GM21723 (cell line): ENCODE measurements at regions not wholly inside any gene's neighbourhood (a gene's known extent, or its start where the extent isn't known, plus 50 kb on each side); places are given as distances from the start of the nearest gene placed in this dataset.
A peak's percentile ranks its signal among the peaks of the same experiment; 100 is the strongest.

Experiments used
- ATAC-seq: cut with Tn5 transposase; IDR thresholded peaks from one replicate; pipeline ENCODE4 v1.9.1; 2021; ENCODE audit warnings: mild to moderate bottlenecking, moderate library complexity; ENCODE audit not compliant: unreplicated experiment

- no peak for ATAC-seq
Observed at GRCh38 chr18:47490882-47491281, 239.4 kb upstream of the SKOR2 start.

GRCh38 chr18:47485221-47485797 is 233.8 kb upstream of the SKOR2 start:
- ATAC-seq: no peak

- no peak for ATAC-seq
Observed at GRCh38 chr18:47484068-47484467, 232.6 kb upstream of the SKOR2 start.

- no peak for ATAC-seq
Observed at GRCh38 chr18:47480166-47480565, 228.7 kb upstream of the SKOR2 start.

GRCh38 chr18:47471784-47472183 is 220.3 kb upstream of the SKOR2 start:
- no peak for ATAC-seq

- ATAC-seq: no peak
Observed at GRCh38 chr18:47470941-47471340, 219.5 kb upstream of the SKOR2 start.

GRCh38 chr18:47469576-47469975 is 218.1 kb upstream of the SKOR2 start:
- no peak for ATAC-seq

GRCh38 chr18:47461977-47462376 is 210.5 kb upstream of the SKOR2 start:
- no peak for ATAC-seq

- no peak for ATAC-seq
Observed at GRCh38 chr18:47461406-47461948, 210.0 kb upstream of the SKOR2 start.

GRCh38 chr18:47458483-47458882 is 207.0 kb upstream of the SKOR2 start:
- ATAC-seq: no peak

- no peak for ATAC-seq
Observed at GRCh38 chr18:47457614-47458013, 206.2 kb upstream of the SKOR2 start.

GRCh38 chr18:47453038-47453437 is 201.6 kb upstream of the SKOR2 start:
- no peak for ATAC-seq

GRCh38 chr18:47448956-47449355 is 197.5 kb upstream of the SKOR2 start:
- no peak for ATAC-seq

GRCh38 chr18:47441914-47442313 is 190.5 kb upstream of the SKOR2 start:
- no peak for ATAC-seq

- ATAC-seq: no peak
Observed at GRCh38 chr18:47438001-47438400, 186.5 kb upstream of the SKOR2 start.

- ATAC-seq: no peak
Observed at GRCh38 chr18:47436871-47437270, 185.4 kb upstream of the SKOR2 start.

GRCh38 chr18:47434214-47434746 is 182.8 kb upstream of the SKOR2 start:
- ATAC-seq: no peak

GRCh38 chr18:47427923-47428637 is 176.6 kb upstream of the SKOR2 start:
- ATAC-seq: no peak

GRCh38 chr18:47427072-47427471 is 175.6 kb upstream of the SKOR2 start:
- no peak for ATAC-seq

GRCh38 chr18:47425365-47425764 is 173.9 kb upstream of the SKOR2 start:
- ATAC-seq: no peak

- ATAC-seq: no peak
Observed at GRCh38 chr18:47422524-47422923, 171.1 kb upstream of the SKOR2 start.

GRCh38 chr18:47420130-47420529 is 168.7 kb upstream of the SKOR2 start:
- peak; percentile 87 for ATAC-seq
